Tibial nerve (tissue), 4 donors: ENCODE measurements at regions not wholly inside any gene's neighbourhood (a gene's known extent, or its start where the extent isn't known, plus 50 kb on each side); places are given as distances from the start of the nearest gene placed in this dataset.

Source experiments
- DNase-seq, 2 donors: peaks; one replicate each; pipeline ENCODE4 v3.0.0-alpha.2; 2019; ENCODE audit warnings: low spot score in 2 of 2
- H3K27ac ChIP-seq, 4 donors: fragments of 200-600 bp; sonication (generic) in 3 of 4; one replicate each; pipeline ENCODE4 v1.5.1; 2017 to 2019; ENCODE audit warnings: mild to moderate bottlenecking in 1 of 4
- H3K27me3 ChIP-seq, 2 donors: fragments of 200-600 bp; sonication (generic) in 1 of 2; one replicate each; pipeline versions ENCODE4 v1.5.1 to v1.6.0; 2017 to 2019
- H3K36me3 ChIP-seq, 3 donors: fragments of 200-600 bp; sonication (generic); one replicate each; pipeline ENCODE4 v1.5.1; 2018 to 2019
- H3K4me1 ChIP-seq, 4 donors: fragments of 200-600 bp; sonication (generic) in 3 of 4; one replicate each; pipeline ENCODE4 v1.5.1; 2017 to 2019
- H3K4me3 ChIP-seq, 4 donors: fragments of 200-600 bp; sonication (generic) in 3 of 4; one replicate each; pipeline ENCODE4 v1.5.1; 2017 to 2019; ENCODE audit warnings: mild to moderate bottlenecking in 1 of 4, moderate library complexity in 1 of 4
- H3K9me3 ChIP-seq, 4 donors: fragments of 200-600 bp; sonication (generic) in 3 of 4; one replicate each; pipeline ENCODE4 v1.5.1; 2017 to 2019
- CTCF ChIP-seq, 5 experiments: fragments of 200-600 bp in 3 of 5; fragments of 450-650 bp in 2 of 5; sonication (generic) in 3 of 5; IDR thresholded peaks; one replicate each; pipeline ENCODE4 v1.5.1; 2016 to 2019; ENCODE audit warnings: antibody characterized with exemption in 5 of 5, mild to moderate bottlenecking in 3 of 5, moderate library complexity in 2 of 5
- EP300 ChIP-seq, 2 donors: sonication (generic); formaldehyde crosslinking; IDR thresholded peaks; one replicate each; pipeline ENCODE4 v1.6.1; 2017; ENCODE audit warnings: antibody characterized with exemption in 2 of 2, mild to moderate bottlenecking in 1 of 2
- POLR2A ChIP-seq, 2 donors: fragments of 450-650 bp; IDR thresholded peaks; one replicate each; pipeline ENCODE4 v1.6.1; 2017; ENCODE audit warnings: antibody characterized with exemption in 2 of 2, mild to moderate bottlenecking in 2 of 2, moderate library complexity in 2 of 2
- WGBS, 2 donors: methylation state at CpG; one replicate each; pipeline ENCODE4 v1.1.5; 2018; 5-methylcytosine and 5-hydroxymethylcytosine counted together

- Histone ChIP-seq H3K9me3 (no peaks in the 10 kb centered on the region), H3K27me3 (no peaks in the 10 kb centered on the region), H3K27ac (peak overlapping the region in 3 of 4 donors; percentile 14 to 85 (median 83)), H3K36me3 (no peaks in the 10 kb centered on the region), H3K4me3 (no peak overlapping the region), H3K4me1 (peaks cover 0 to 46% (median 11%) of the 10 kb centered on the region in 4 donors)
- TF ChIP-seq POLR2A (IDR thresholded peaks at IDR 0.05) (no peak), EP300 (IDR thresholded peaks at IDR 0.05) (peak in 1 of 2 donors; percentile 76)
- DNase-seq: no peak
- WGBS, 2 donors: 41 to 48% methylated on average over 2 of the region's 2 CpGs
Measured at GRCh38 chr2:144708626-144709025, 188.7 kb upstream of the ZEB2 start.

- H3K27ac ChIP-seq: peak overlapping the region in 3 of 4 donors; percentile 28 to 85 (median 83)
- 42 to 57% methylated on average over 9 of the region's 9 CpGs for WGBS, 2 donors
- no peaks in the 10 kb centered on the region for H3K27me3 ChIP-seq
- H3K4me3 ChIP-seq: peak overlapping the region in 1 of 4 donors; percentile 7
- H3K36me3 ChIP-seq: no peaks in the 10 kb centered on the region
- peaks cover 0 to 40% (median 8%) of the 10 kb centered on the region in 4 donors for H3K4me1 ChIP-seq
- no peak for DNase-seq
- TF ChIP-seq POLR2A (IDR thresholded peaks at IDR 0.05) (no peak), EP300 (IDR thresholded peaks at IDR 0.05) (no peak), CTCF (IDR thresholded peaks at IDR 0.05) (no peak)
- no peaks in the 10 kb centered on the region for H3K9me3 ChIP-seq
Measured at GRCh38 chr2:144707736-144708326, 187.9 kb upstream of the ZEB2 start.

GRCh38 chr2:144706647-144707046 is 186.7 kb upstream of the ZEB2 start:
- Histone ChIP-seq H3K36me3 (no peaks in the 10 kb centered on the region), H3K27ac (peak overlapping the region in 2 of 4 donors; percentile 83 to 85), H3K9me3 (no peaks in the 10 kb centered on the region), H3K4me1 (peaks cover 0 to 33% (median 5%) of the 10 kb centered on the region in 4 donors), H3K27me3 (no peaks in the 10 kb centered on the region), H3K4me3 (no peak overlapping the region)
- no peak for DNase-seq
- TF ChIP-seq POLR2A (IDR thresholded peaks at IDR 0.05) (no peak), CTCF (IDR thresholded peaks at IDR 0.05) (no peak), EP300 (IDR thresholded peaks at IDR 0.05) (no peak)
- 78 to 82% methylated on average over 4 of the region's 4 CpGs for WGBS, 2 donors

- no peak for DNase-seq
- H3K27ac ChIP-seq: peak overlapping the region in 1 of 4 donors; percentile 21
- peaks cover 0 to 29% (median 5%) of the 10 kb centered on the region in 4 donors for H3K4me1 ChIP-seq
- no peaks in the 10 kb centered on the region for H3K36me3 ChIP-seq
- WGBS, 2 donors: 72 to 77% methylated on average over 4 of the region's 4 CpGs
- H3K9me3 ChIP-seq: no peaks in the 10 kb centered on the region
- no peak for TF ChIP-seq EP300 (IDR thresholded peaks at IDR 0.05)
- TF ChIP-seq CTCF (IDR thresholded peaks at IDR 0.05): no peak
- TF ChIP-seq POLR2A (IDR thresholded peaks at IDR 0.05): no peak
- H3K4me3 ChIP-seq: no peak overlapping the region
- H3K27me3 ChIP-seq: no peaks in the 10 kb centered on the region
Measured at GRCh38 chr2:144705328-144706245, 185.7 kb upstream of the ZEB2 start.

GRCh38 chr2:144704709-144705095 is 184.8 kb upstream of the ZEB2 start:
- Histone ChIP-seq H3K4me3 (no peak overlapping the region), H3K27ac (peak overlapping the region in 1 of 4 donors; percentile 25), H3K27me3 (no peaks in the 10 kb centered on the region), H3K4me1 (peaks cover 0 to 29% (median 5%) of the 10 kb centered on the region in 4 donors), H3K36me3 (no peaks in the 10 kb centered on the region), H3K9me3 (no peaks in the 10 kb centered on the region)
- DNase-seq: no peak
- WGBS, 2 donors: 88 to 93% methylated on average over 3 of the region's 3 CpGs
- TF ChIP-seq CTCF (IDR thresholded peaks at IDR 0.05): no peak
- no peak for TF ChIP-seq EP300 (IDR thresholded peaks at IDR 0.05)
- TF ChIP-seq POLR2A (IDR thresholded peaks at IDR 0.05): no peak
